Islet precursor cell (in vitro differentiated cells): ENCODE measurements at regions not wholly inside any gene's neighbourhood (a gene's known extent, or its start where the extent isn't known, plus 50 kb on each side); places are given as distances from the start of the nearest gene placed in this dataset.
"Not testable (repeated sequence)": the region's sequence is repeated elsewhere in the genome, so short reads cannot be mapped to it uniquely, and the experiment has no call there.

Source experiments
- DNase-seq: peaks from one replicate; pipeline ENCODE4 v3.0.0-alpha.2; 2018

- no peak for DNase-seq
These were observed 1039.0 kb downstream of the SOCS6 start for GRCh38 chr18:71327850-71328249.

GRCh38 chr18:71327441-71327840 lies 1038.6 kb downstream of the SOCS6 start:
- no peak for DNase-seq

DNA sequence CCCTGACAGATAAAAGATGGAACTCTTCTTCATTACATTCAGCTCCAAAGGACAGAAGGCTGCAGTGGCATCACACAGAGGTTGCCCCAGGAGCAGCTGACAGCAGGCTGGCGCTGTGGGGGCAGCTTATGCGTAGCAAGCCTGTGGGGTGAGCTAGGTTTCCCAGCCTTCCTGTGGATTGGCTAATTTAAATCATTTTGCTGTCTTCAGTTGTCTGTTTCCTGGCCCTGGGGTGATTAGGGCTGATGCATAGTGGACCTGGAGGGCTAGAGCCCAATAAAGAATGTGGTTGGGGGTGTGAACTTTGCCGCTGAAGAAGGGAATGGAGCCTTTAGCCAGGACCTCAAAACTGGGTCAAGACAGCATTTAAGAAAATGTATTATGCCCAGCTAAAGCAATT lies 1038.0 kb downstream of the SOCS6 start:
- DNase-seq = no peak

DNA sequence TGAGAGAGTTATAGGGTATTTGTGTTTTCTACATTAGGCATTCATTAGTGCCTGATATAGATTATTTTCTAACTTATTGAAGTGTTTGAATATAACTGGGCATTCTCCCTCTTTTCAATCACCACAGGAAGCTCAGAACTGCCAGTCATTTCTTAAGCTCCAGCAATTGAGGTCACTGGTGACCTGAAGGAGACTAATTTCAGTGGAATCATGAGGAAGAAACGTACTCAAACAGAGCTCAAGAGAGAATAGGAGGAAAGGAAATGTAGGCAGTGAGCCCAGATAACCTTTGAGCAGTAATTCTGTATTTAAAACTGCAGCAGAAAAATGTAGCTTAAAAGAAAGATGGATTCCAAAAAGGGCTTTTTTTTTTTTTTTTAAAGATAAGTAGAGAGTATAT lies 1035.5 kb downstream of the SOCS6 start:
- no peak for DNase-seq

DNA sequence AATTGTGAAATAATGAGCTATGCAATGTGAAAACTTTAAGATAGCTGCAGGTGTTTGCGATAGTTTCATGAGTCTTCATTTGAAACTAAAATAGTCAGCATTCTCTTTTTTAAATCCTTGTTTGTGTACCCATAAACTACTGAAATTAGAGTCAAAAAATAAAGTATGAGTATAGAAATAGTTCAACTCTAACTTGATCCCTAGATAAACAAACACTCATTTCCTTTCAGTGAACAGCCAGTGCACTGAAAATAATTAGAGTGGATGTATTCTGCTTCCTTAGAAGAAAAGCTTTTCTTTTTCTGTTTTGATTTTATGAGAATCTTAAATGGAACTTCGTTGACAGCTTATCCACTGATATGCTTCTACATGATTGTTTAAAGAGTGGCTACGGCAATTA lies 1033.4 kb downstream of the SOCS6 start:
- DNase-seq = no peak

DNA sequence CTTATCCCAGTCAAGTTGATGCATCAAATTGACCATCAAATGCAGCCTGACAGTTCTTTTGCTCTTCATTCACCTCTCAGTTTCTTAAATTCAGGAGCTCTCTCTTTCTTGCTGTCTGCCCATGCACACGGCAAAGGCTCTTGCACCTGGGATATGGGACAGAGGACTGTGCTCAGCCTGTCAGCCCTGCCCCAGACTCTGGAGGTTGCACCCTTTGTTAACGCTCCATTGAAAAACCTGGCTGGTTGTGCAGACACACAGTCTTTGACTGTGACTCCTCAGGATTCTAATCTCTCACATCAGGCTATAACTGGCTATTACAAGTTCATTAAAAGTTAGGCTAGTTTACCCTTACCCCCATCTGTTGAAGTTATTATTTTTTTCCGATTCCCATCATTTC lies 1032.5 kb downstream of the SOCS6 start:
- DNase-seq = no peak

GRCh38 chr18:71304856-71305255 lies 1016.0 kb downstream of the SOCS6 start:
- no peak for DNase-seq

- DNase-seq = not testable (repeated sequence)
These were observed 1014.9 kb downstream of the SOCS6 start for GRCh38 chr18:71303743-71304142.

GRCh38 chr18:71301596-71301995 lies 1012.8 kb downstream of the SOCS6 start:
- DNase-seq = no peak

GRCh38 chr18:71294201-71294600 lies 1005.4 kb downstream of the SOCS6 start:
- DNase-seq = not testable (repeated sequence)

DNA sequence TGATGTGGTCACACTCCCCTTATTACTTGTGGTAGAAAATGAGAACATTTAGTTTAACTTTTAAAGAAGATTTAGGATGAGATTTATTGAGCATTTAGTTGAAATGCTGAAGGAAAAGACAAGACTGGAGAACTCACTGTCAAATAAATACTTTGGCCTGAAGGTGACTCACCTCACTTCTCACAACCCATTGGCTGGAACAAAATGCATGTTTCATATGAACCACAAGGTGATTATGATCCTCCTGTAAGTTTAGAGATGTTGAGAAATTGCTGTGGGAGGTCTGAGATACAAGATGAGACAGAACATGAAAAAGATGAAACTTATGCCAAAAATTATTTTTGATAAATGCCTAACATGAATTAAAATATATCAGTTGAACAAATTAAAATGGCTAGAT lies 1004.5 kb downstream of the SOCS6 start:
- no peak for DNase-seq

GRCh38 chr18:71287268-71287667 lies 998.4 kb downstream of the SOCS6 start:
- no peak for DNase-seq

GRCh38 chr18:71252351-71252865 lies 963.6 kb downstream of the SOCS6 start:
- DNase-seq = peak; percentile 54

- no peak for DNase-seq
These were observed 961.3 kb downstream of the SOCS6 start for GRCh38 chr18:71250191-71250590.

- no peak for DNase-seq
These were observed 960.9 kb downstream of the SOCS6 start for GRCh38 chr18:71249791-71250190.

GRCh38 chr18:71242981-71243380 lies 954.1 kb downstream of the SOCS6 start:
- DNase-seq = peak; percentile 78

DNA sequence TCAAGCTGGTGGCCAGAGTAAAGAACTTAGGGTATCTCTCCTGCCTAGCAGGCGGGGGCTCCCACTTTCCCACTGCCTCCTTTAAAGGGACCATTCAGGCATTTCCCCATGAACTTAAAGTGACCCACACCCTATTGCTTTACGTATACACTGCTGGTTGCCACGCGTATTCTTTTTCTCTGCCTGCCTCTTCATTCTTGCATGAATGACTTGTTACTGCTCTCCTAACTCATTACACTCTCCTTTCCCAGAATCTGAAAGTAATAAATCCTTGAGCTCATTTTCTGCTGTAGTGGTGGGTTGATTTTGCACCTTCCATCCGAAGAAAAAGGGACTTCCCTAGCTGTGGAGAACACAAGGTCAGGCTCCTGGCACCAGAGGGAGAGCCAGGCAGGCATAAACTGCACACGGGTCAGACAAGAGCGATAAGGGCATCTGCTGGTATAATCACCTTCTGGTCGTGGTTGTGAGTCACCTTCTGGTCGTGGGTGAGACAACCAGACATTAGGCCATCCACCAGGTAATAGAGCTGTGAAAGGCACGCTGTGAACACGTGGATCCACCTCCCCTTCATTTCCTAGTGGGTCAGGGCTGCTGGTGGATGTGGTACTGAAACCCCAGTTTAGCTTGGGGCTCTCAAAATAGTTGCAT lies 950.3 kb downstream of the SOCS6 start:
- DNase-seq = peak; percentile 56

DNA sequence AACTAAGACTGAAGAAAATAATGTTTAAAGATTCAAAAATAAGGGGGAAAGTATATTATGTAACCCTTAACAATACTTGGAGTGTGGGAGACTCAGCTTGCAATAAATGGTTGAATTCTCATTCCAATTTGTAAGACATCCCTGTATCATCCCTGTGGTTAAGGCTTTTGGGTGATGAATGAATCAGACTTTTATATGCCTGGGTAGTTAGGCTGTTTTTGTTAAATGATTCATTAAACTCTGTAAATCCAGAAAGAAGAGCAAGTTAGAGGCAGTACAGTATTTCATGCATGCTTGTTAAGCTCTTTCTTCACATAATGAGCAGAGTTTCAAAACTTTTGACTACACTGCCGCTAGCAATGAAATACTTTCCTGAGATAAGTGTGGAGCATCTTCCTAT lies 948.8 kb downstream of the SOCS6 start:
- DNase-seq = no peak

- DNase-seq = no peak
These were observed 944.3 kb downstream of the SOCS6 start for GRCh38 chr18:71233177-71233576.

- DNase-seq = no peak
These were observed 934.6 kb downstream of the SOCS6 start for GRCh38 chr18:71223486-71223885.

DNA sequence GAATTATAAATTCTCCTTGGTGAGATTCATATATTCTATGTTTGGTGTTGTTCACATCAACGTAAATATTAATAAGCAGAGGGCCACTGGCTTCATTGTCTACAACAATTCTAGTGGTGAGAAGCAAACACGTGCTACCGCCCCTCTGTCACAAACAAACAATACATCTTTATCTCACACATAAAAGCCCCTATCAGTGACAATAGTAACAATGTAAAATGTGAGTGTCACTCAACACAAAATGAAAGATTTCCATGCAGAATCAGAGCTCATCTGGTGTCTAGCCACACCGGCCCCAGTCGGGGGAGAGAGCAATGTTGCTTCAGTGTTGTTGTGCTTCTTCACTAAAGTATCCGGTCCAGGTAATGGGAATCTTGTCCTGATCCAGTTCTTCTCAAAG lies 932.6 kb downstream of the SOCS6 start:
- DNase-seq = no peak

- DNase-seq = not testable (repeated sequence)
These were observed 923.9 kb downstream of the SOCS6 start for GRCh38 chr18:71212739-71213138.

DNA sequence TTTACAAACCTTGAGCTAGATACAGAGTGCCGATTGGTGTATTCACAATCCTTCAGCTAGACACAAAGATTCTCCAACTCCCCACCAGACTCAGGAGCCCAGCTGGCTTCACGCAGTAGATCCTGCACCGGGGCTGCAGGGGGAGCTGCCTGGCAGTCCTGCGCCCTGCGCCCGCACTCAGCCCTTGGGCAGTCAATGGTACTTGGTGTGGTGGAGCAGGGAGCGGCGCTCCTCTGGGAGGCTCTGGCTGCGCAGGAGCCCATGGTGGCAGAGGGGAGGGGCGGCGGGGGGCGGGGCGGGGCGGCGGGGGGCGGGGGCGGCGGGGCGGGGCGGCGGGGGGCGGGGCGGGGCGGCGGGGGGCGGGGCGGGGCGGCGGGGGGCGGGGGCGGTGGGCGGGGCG lies 923.4 kb downstream of the SOCS6 start:
- DNase-seq = no peak

DNA sequence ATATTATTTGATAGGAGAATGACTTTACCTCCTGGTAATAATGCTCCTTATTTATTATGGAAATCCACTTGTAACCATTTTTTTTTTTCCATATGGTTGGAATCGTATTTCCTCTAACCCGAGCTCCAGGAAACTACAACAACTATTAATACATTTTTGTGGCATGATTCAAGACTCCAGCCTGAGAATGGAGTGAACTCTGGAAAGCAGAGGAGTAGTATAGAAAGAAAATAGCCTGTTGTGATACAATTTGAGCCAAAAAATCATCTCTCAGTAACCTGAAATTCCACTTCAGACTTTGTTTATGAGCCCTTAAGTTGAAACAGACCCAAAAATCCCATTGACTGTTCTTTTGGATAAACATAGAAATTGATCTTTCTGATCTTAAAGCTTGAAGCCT lies 921.1 kb downstream of the SOCS6 start:
- DNase-seq = no peak

- DNase-seq = no peak
These were observed 905.6 kb downstream of the SOCS6 start for GRCh38 chr18:71194438-71194837.
